Heart right ventricle (tissue), 16 donors: ENCODE measurements at regions not wholly inside any gene's neighbourhood (a gene's known extent, or its start where the extent isn't known, plus 50 kb on each side); places are given as distances from the start of the nearest gene placed in this dataset.

Source experiments
- ATAC-seq, 8 donors: fragments of 200-7000 bp; cut with Tn5 transposase; one replicate each; pipeline ENCODE4 v1.9.1; 2020; ENCODE audit warnings: mild to moderate bottlenecking in 8 of 8, moderate library complexity in 8 of 8, moderate number of reproducible peaks in 1 of 8
- DNase-seq, 2 donors: peaks; one replicate each; pipeline ENCODE4 v3.0.0-alpha.2; 2020
- H3K27ac ChIP-seq, 10 donors: fragments of 200-600 bp; sonication (generic) in 2 of 10; one replicate each; pipeline versions ENCODE4 v1.5.0 to v1.8.0; 2020 to 2022; ENCODE audit warnings: mild to moderate bottlenecking in 3 of 10
- H3K27me3 ChIP-seq, 7 donors: fragments of 200-600 bp; one replicate each; pipeline ENCODE4 v1.8.0; 2021 to 2022; ENCODE audit warnings: mild to moderate bottlenecking in 2 of 7
- H3K36me3 ChIP-seq, 9 donors: fragments of 200-600 bp; sonication (generic) in 1 of 9; one replicate each; pipeline versions ENCODE4 v1.5.0 to v1.8.0; 2020 to 2022; ENCODE audit warnings: mild to moderate bottlenecking in 2 of 9
- H3K4me1 ChIP-seq, 9 donors: fragments of 200-600 bp; sonication (generic) in 1 of 9; one replicate each; pipeline versions ENCODE4 v1.5.0 to v1.8.0; 2020 to 2022; ENCODE audit warnings: mild to moderate bottlenecking in 4 of 9
- H3K4me3 ChIP-seq, 10 donors: fragments of 200-600 bp; sonication (generic) in 2 of 10; one replicate each; pipeline versions ENCODE4 v1.5.0 to v1.8.0; 2020 to 2022; ENCODE audit warnings: mild to moderate bottlenecking in 7 of 10, moderate library complexity in 2 of 10
- H3K9me3 ChIP-seq, 11 donors: fragments of 200-600 bp in 10 of 11; sonication (generic) in 2 of 11; one replicate each; pipeline versions ENCODE4 v1.5.0 to v1.8.0; 2013 to 2022; ENCODE audit warnings: mild to moderate bottlenecking in 2 of 11, control low read depth in 1 of 11, moderate library complexity in 1 of 11
- CTCF ChIP-seq, 9 donors: fragments of 200-600 bp; sonication (generic) in 2 of 9; IDR thresholded peaks; one replicate each; pipeline versions ENCODE4 v1.5.0 to v1.8.0; 2021 to 2022; ENCODE audit warnings: antibody characterized with exemption in 9 of 9, mild to moderate bottlenecking in 5 of 9, moderate library complexity in 1 of 9
- WGBS, 2 donors: extraction: QIAGEN DNeasy Blood & Tissue Kit; methylation state at CpG; one replicate each; pipeline ENCODE4 v1.1.7; 2013; ENCODE audit warnings: inconsistent platforms in 1 of 2; 5-methylcytosine and 5-hydroxymethylcytosine counted together
- intact Hi-C, 10 donors: fragments of 100-400 bp; cut with DNase I; formaldehyde crosslinking; loops; one replicate each; pipeline versions ENCODE4 v1.11.1 to v1.14.2; 2022
- donor health status: Arrhythmogenic right ventricular cardiomyopathy.
- donor health status: ischemic (EF 13 %, LVEDD 7.1; RV severe dilation, severe dysfunction).
- donor health status: healthy with polysubstance abuse.
- donor health status: DM: no; HTN: yes; CAD: no.
- donor health status: DM: no; HTN: no; CAD: no.
- donor health status: ischemic (EF 25% LVEDD 6.9; RV normal size, moderate dysfunction).
- donor health status: ischemic (EF 25% LVEDD 5.7; RV mildly dilated, moderate dysfunction).
- donor health status: healthy.
- donor health status: DM: yes; HTN: yes; CAD: no.
- donor health status: Ischemic cardiomyopathy.
- donor health status: ischemic (EF 35%, LVEDD 5.7; RV mildly dilated, moderate dysfunction).
- donor health status: nonischemic (EF 11% LVEDD 7.7; RV severe dilation, severe dysfunction).
- donor health status: DM: yes; HTN: yes; CAD: no.
- donor health status: PGD.
- donor health status: ischemic (EF 29% LVEDD 5.4; RV normal size, mild dysfunction).
- donor health status: nonischemic (EF 23%, LVEDD 6.1; RV moderate dilation, normal function).

- H3K4me3 ChIP-seq = no peak overlapping the region
- ATAC-seq = no peak
- no peaks in the 10 kb centered on the region for H3K9me3 ChIP-seq
- H3K36me3 ChIP-seq = no peaks in the 10 kb centered on the region
- no peak for TF ChIP-seq CTCF (IDR thresholded peaks at IDR 0.05)
- no peak for DNase-seq
- H3K27ac ChIP-seq = no peak overlapping the region
- WGBS, 2 donors = 72 to 79% methylated on average over 3 of the region's 3 CpGs
- peaks cover 0 to 6% (median 0%) of the 10 kb centered on the region in 7 donors for H3K27me3 ChIP-seq
- H3K4me1 ChIP-seq = no peaks in the 10 kb centered on the region
- intact Hi-C loops = loop anchor here in 4 of 10 donors (10.0 kb wide), 4 partner anchors 575 to 975 kb away; no protein-coding TSS in a partner anchor
These were observed 142.8 kb downstream of the SLC7A11 start for GRCh38 chr4:138099385-138099784.

GRCh38 chr4:138097912-138098600 lies 144.1 kb downstream of the SLC7A11 start:
- ATAC-seq (no peak), DNase-seq (no peak)
- 69 to 87% methylated on average over 3 of the region's 3 CpGs for WGBS, 2 donors
- H3K9me3 ChIP-seq = no peaks in the 10 kb centered on the region
- no peak for TF ChIP-seq CTCF (IDR thresholded peaks at IDR 0.05)
- H3K4me1 ChIP-seq = no peaks in the 10 kb centered on the region
- H3K4me3 ChIP-seq = no peak overlapping the region
- H3K36me3 ChIP-seq = no peaks in the 10 kb centered on the region
- no peak overlapping the region for H3K27ac ChIP-seq
- H3K27me3 ChIP-seq = peaks cover 0 to 6% (median 0%) of the 10 kb centered on the region in 7 donors
- intact Hi-C loops = loop anchor here in 4 of 10 donors (10.0 kb wide), 4 partner anchors 577 to 973 kb away; no protein-coding TSS in a partner anchor

GRCh38 chr4:138096384-138097062 lies 145.6 kb downstream of the SLC7A11 start:
- no peak for TF ChIP-seq CTCF (IDR thresholded peaks at IDR 0.05)

GRCh38 chr4:138095378-138095777 lies 146.8 kb downstream of the SLC7A11 start:
- H3K4me3 ChIP-seq = no peak overlapping the region
- no peaks in the 10 kb centered on the region for H3K36me3 ChIP-seq
- H3K9me3 ChIP-seq = no peaks in the 10 kb centered on the region
- H3K27ac ChIP-seq = no peak overlapping the region
- H3K27me3 ChIP-seq = no peaks in the 10 kb centered on the region
- intact Hi-C loops = loop anchor here in 5 of 10 donors (2.0 to 10.0 kb wide), 5 partner anchors 81 to 971 kb away; no protein-coding TSS in a partner anchor
- TF ChIP-seq CTCF (IDR thresholded peaks at IDR 0.05) = no peak
- WGBS, 2 donors = 55 to 65% methylated on average over 5 of the region's 5 CpGs
- no peak for ATAC-seq
- DNase-seq = no peak
- no peaks in the 10 kb centered on the region for H3K4me1 ChIP-seq

More at GRCh38 chr4:138096384-138097062, 145.6 kb downstream of the SLC7A11 start:
- intact Hi-C loops = loop anchor here in 4 of 10 donors (10.0 kb wide), 4 partner anchors 578 to 972 kb away; no protein-coding TSS in a partner anchor
- 78 to 83% methylated on average over 4 of the region's 4 CpGs for WGBS, 2 donors
- H3K36me3 ChIP-seq = no peaks in the 10 kb centered on the region
- DNase-seq (no peak), ATAC-seq (no peak)
- no peaks in the 10 kb centered on the region for H3K9me3 ChIP-seq
- H3K4me1 ChIP-seq = no peaks in the 10 kb centered on the region
- H3K27ac ChIP-seq = no peak overlapping the region
- peaks cover 0 to 2% (median 0%) of the 10 kb centered on the region in 7 donors for H3K27me3 ChIP-seq
- H3K4me3 ChIP-seq = no peak overlapping the region
